HG02973 (cell line): ENCODE measurements at regions not wholly inside any gene's neighbourhood (a gene's known extent, or its start where the extent isn't known, plus 50 kb on each side); places are given as distances from the start of the nearest gene placed in this dataset.

ENCODE experiments used
- ATAC-seq: cut with Tn5 transposase; IDR thresholded peaks from one replicate; pipeline ENCODE4 v1.9.1; 2021; ENCODE audit warnings: moderate library complexity; ENCODE audit not compliant: unreplicated experiment

GRCh38 chrX:39642071-39642470 is 455.7 kb downstream of the BCOR start:
- ATAC-seq: no peak

DNA sequence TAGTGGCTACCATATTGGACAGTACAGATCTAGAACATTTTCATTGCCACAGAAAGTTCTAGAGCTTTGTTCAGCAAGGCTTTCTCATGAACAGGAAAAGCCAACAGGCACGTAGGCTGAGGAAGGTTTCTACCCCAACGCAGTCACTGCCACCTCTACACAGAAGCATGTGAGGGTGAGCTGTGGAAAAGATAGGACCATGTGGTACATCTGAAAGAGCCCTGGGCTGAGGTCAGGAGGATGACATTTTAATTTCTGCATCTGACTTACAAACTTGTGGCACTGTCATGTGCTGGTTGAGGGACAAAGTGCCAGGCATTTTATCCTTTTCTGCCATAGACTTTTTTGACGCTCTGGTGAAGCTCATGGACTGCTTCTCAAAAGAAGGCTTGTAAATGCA is 454.2 kb downstream of the BCOR start:
- no peak for ATAC-seq

GRCh38 chrX:39645178-39645895 is 452.4 kb downstream of the BCOR start:
- ATAC-seq: no peak

DNA sequence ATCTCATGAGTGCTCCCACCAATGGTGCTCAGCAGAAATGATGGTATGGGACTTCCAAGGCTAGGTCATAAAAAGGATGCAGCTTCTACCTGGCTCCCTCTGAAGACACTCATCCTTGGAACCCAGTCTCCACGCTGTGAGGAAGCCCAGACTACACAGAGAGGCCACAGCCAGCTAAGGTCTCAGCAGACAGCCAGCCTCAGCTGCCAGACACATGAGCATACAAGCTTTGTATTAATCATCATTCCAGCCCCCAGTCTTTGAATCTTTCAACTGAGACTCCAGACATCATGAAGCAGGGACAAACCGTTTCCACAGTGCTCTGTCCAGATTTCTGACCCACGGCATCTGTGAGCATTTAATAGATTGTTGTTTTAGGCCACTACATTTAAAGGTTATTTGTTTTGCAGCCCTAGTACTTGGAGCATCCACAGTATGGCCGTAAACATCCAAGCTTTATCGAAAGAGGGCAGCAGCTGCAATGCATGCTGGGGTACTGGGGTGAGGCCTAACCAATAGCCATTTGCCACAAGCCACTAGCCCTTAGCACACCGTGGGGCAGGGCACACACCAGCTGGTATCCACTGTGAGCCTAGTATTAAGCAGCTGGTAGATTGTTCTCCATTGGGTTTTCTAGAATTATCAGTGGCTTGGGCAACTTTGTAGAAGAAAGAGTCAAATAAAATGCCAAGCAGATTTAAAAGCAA is 449.1 kb downstream of the BCOR start:
- no peak for ATAC-seq

GRCh38 chrX:39650768-39651347 is 446.9 kb downstream of the BCOR start:
- ATAC-seq: no peak

DNA sequence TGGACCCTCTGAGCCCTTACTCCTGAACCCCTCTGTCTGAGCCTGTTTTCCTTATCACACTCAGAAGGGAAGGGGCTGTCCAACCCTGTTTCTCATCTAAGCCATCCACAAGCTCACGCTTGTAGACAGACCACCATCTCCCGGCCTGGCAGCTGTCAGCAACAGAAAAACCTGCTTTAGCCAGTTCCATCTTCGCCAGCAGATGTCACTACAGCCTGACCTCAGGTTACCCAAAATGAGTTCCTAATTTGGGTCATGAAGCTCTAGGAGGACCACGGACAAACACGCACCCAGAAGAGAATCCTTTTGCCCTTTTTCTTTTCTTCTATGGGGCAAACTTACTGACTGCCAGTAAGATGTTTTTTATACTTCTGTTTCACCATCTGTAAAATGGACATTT is 445.4 kb downstream of the BCOR start:
- no peak for ATAC-seq

- ATAC-seq: no peak
Measured at GRCh38 chrX:39653691-39654090, 444.1 kb downstream of the BCOR start.

- no peak for ATAC-seq
Measured at GRCh38 chrX:39654183-39654925, 443.4 kb downstream of the BCOR start.

DNA sequence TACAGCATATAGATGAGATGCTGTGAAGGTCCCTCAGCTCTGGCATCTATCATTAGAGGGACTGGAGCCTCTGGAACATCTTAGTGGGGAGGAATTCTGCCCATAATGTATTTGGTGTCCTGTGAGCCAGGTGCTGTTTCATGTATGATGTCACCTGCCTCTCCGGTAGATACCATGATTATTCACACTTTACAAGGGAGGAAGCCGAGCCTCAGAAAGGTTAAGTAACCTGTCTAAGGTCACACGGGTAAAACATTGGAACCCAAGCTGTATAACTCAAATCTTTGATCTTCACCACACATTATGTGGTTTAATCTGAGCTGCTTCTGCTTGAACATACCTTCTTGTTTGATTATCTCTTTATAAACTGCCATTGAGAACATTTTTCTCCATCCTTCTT is 442.8 kb downstream of the BCOR start:
- ATAC-seq: no peak

GRCh38 chrX:39661116-39661907 is 436.4 kb downstream of the BCOR start:
- no peak for ATAC-seq

- ATAC-seq: no peak
Measured at GRCh38 chrX:39665830-39666518, 431.8 kb downstream of the BCOR start.

- no peak for ATAC-seq
Measured at GRCh38 chrX:39667191-39667590, 430.6 kb downstream of the BCOR start.

GRCh38 chrX:39667736-39668482 is 429.8 kb downstream of the BCOR start:
- ATAC-seq: no peak

DNA sequence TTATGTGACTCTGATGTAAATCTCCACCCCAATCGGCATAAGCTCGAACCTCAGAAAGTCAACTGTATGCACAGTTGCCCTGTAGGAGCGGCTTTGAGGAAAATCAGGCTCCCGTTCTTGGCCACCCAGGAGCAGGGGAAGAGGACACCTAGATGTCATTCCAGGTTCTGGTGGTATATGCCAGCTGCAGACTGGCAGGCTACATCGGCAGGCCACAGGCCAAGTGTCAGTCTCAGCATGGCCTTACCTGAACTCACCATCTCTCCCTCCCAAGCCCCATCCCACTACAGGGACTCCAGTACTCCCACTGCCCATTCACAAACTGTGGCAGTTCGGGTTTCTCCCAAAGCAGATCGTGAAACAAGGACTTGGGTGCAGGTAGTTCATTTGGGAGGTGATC is 428.1 kb downstream of the BCOR start:
- ATAC-seq: no peak

DNA sequence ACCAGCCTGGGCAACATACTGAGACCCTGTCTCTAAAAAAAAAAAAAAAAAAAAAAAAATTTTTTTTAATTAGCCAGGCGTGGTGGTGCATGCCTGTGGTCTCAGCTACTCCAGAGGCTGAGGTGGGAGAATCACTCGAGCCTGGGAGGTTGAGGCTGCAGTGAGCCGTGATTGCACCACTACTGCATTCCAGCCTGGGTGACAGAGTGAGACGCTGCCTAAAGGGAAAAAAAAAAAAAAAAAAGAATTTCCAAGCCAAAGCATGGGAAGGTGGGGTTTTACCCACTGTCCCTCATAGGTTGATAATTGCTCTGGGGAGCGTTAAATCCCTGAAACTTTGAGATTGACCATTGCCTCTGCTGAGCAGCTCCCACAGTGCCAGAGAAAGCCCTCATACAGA is 427.5 kb downstream of the BCOR start:
- no peak for ATAC-seq

GRCh38 chrX:39672405-39672804 is 425.4 kb downstream of the BCOR start:
- no peak for ATAC-seq

- ATAC-seq: no peak
Measured at GRCh38 chrX:39674490-39675161, 423.1 kb downstream of the BCOR start.

DNA sequence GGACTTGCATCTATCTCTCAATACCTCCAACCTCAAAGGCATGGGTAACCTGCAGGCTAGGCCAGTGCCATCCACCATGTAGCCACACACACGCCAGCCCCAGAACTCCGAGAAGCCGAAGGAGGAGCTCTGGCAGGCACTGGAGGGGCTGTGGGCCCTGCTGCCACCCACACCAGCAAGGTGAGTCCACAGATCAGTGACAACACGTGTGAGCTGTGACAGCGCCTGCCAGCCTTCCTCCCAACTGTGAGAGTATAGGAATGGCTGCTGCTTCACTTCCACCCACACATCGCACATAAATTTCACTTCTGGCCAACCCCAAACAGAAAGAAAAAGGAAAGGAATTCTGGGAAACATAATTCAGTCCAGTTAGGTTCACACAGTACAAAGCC is 422.6 kb downstream of the BCOR start:
- ATAC-seq: no peak

DNA sequence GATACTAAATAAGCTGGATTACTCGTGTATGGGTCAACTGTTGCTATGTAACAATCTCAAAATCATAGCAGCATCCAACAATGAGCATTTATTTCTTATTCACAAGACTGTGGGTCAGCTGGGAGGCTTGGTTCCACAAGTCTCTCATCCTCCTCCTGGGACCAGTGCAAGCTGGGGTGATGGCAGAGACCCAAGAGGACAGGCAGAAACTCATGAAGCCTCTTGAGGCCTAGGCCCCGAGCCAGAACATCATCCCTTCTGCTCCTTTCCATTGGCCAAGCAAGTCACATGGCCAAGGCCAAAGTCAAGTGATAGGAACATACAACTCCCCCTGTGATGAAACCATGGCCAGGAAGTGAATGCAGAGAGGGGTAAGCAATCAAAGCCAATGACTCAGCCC is 422.1 kb downstream of the BCOR start:
- no peak for ATAC-seq
